ENCODE measurements at regions not wholly inside any gene's neighbourhood (a gene's known extent, or its start where the extent isn't known, plus 50 kb on each side); places are given as distances from the start of the nearest gene placed in this dataset.

DNA sequence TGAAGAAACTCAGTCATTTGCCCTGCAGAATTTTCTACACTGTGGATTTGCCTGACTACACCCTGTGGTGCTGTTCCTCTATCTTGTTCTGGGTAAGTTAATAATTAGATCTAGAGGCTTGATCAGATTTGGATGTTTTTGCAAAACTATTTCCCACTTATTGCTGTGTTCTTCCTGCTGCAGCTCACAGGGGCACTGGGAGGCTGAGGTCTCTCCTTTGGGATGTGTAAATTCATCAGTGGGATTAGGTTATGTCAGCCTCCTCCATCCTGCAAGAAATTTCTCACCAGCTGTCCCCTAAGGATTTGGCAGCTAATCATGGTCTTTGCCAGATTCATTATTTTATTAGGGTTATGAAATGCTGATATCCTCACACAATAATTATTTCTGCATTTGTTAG is 148.1 kb upstream of the ZNF32 start:
- no peak for DNase-seq

DNA sequence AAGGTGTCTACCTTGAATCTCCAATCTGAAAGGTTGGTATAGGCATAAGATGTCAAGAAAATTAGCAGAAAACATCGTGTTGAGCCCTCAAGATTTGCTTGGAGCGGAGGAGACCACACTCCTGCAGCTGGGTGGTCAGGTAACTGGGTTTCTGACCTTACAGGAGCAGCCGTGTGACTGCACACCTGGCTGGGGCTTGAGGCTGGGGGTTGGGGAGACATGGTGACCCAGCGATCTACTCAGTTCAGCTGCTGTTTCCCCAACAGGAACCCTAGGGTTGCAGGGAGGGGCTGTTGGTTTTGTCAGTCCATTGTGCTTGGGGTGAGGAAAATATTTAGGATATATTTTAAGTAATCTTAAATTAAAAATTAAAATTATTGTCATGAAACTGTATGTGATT is 147.0 kb upstream of the ZNF32 start:
- no peak for DNase-seq

DNA sequence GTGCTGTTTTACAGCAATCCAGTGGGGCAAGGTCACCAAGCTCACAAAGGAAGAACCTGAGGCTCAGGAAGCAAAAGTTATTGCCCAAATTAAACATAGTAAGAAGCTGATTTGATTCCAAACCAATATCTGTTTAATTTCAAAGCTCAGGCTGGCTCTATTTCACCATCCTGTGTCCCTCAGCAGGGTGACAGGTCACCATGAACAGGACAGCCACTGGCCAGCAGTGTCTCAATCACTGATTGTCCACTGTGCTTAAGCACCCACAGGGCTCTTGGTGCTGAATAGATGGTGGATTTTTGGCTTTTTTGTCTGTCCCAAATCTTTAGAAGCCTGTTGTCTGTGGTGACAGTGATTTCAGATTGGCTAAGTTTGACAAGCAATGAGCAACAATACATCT is 146.4 kb upstream of the ZNF32 start:
- no peak for DNase-seq

DNA sequence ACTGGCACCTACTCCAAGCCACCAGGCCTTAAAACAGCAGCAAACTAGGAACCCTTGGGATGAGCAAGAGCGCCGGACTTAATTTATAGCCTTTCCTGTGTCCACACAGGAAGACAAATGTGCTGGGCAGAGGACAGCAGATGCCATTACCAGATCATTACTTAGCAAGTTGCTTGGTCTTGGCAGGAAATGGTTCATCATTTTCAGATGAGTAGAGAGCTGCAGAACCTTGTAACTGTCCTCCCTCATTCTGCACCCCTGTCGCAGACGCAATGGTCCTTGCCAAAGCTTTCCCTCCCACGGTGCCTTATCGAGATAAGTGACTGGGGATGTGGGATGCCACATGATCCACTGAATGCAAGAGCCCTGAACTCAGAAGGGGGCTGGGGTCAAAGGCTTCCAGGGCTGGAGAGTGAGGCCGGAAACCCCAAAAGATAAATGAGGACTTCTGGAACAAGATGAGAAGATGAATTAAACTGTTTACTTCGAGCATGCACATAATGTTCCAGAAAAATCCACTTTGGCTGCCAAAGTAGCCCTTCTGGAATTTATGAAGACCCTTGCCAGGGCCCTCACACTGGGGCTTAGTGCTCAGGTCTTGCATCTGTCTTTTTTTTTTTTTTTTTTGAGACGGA is 145.6 kb upstream of the ZNF32 start:
- DNase-seq: no peak

DNA sequence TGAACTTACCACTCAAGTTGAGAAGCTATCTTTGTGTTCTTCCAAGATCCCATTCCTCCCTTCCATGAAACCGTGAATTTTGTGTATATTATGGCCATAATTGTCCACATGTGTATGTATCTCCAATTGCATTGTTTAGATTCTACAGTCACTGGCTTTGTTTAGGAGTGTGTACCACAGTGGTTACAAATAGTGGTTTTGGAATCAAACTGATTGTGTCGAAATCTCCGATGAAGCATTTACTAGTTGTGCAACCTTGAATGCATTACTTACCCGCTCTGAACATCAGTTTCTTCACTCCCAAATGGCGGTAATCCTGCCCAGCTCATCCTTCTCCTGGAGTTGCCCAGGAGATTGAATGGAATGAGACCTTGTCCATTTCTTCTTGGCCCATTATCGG is 145.0 kb upstream of the ZNF32 start:
- no peak for DNase-seq

DNA sequence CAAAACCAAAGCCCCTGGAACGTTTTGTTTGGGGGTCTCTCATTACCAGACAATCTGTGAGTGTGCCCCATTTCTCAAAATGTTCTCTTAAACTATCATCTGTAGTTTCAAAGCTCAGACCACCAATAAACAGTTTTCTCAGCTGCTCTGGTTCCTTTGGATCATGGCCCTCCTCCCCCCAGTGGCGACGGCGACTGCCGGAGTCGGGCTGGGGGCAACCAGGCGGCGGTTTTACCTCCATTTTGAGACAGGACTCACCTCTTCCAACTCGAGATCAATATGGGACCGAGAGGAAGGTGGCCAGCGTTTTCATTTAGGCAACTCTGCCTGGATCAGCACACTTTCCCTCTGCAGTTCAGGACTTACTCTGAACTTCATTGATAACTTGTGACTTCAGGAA is 141.5 kb upstream of the ZNF32 start:
- no peak for DNase-seq

DNA sequence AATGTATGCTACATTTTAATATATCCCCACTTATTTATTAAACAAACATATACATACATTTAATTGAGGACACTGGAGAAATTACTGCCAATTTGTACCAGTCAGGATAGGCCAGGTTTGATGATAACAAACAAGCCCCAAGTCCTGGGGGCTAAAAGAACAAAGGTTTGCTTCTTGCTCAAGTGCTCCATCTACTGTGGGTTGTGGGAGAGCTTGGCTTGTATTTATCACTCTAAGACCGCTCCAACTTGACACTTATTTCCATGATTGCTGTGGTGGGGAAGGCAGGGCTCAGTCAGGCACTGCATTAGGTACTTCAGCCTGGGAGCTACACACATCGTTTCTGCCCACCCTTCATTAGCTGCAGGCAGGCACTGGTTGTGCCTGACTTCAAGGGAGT is 136.6 kb upstream of the ZNF32 start:
- DNase-seq: no peak

DNA sequence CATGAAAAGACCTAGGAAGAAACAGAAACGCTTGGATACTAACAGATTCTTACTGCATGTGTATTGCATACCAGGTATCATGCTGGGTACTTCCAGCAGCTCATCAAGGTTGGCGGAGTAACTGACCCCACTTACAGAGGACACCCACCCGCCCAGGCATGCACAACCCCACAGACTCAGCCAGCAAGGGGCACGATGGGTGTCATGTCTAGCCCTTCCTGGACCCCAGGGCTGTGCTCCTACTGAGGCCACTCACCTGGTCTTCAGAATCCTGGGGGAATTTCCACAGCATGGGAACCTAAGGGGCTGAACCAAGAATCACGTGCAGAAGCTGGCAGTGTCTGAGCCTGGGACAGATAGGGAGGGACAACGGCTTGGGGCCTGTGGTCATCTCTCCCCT is 134.1 kb upstream of the ZNF32 start:
- no peak for DNase-seq

DNA sequence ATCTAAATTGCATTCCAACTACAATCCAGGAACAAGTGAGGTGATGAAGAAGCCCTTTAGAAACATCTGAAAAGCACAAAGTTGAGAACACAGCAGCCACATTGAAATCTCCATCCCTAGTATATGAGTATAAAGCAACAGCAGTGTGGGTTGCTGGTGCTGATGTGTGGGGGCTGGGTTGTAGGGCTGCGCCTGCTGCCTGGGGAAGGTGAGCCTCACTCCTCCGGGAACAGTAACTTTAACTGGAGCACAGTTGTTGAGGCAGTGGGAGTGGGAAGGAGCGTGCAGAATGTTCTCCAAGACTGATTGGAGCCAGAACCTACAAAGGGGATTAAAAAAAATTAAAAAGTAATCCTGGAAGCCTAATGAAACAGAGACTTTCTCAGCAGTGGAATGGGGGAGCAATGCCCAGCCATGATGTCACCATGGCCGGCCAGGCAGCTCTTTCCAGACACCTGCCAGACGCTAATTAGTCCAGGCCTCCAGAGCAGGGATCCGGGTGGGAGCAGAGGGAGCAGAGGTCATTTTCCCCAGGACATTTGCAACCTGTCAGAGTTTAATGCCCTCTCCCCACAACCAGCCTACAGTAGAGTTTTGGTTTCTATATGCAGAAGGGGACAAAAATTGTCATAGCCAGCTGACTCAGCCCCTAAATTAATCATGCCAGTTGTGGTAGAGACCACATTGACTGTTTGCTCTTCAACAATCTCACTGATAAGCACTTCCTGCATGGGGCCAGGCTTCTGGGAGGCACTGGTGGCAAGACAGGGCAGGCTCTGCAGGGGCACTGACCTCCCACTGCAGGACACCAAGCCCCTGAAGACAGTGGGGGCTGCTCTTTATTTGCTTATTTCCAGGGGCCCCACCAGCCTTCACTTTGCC is 133.0 kb upstream of the ZNF32 start:
- DNase-seq: no peak

DNA sequence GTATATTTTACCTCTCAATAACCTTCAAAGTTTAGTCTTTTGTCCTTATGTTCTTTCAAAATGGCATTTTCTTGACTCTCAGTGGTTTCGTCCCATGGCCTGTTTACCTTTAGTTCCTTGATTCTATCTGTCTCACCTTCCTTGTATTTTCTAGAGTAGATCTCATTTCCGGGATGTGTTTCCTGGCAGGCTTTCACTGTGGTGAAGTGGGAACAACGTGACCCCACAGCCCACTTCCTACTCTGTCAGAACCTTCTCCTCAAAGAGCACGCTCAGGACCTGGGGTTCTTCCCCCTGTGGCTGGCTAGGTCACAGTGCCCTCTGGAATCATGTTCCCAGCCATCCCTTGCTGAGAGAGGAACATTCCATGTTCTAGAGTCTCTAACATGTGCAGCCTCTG is 129.9 kb upstream of the ZNF32 start:
- DNase-seq: no peak

DNA sequence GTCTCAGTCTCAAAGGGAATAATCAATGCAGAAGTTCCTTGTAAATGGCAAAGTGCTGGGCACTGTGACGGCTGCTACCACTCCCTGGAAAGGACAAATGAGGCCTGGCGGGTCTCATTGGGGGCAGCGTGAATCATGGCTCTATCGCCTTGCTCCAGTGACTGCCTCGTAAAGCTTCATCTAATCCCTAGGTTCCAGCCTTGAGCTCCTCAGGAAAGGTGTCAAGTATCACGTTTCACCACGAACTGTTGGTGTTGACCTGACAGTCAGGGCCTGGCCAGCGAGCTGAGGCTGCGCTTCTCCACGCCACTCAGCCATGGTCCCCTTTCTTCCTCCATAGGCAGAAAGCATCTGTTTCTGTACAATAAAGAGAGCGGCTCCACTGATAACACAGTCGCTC is 126.7 kb upstream of the ZNF32 start:
- no peak for DNase-seq

DNA sequence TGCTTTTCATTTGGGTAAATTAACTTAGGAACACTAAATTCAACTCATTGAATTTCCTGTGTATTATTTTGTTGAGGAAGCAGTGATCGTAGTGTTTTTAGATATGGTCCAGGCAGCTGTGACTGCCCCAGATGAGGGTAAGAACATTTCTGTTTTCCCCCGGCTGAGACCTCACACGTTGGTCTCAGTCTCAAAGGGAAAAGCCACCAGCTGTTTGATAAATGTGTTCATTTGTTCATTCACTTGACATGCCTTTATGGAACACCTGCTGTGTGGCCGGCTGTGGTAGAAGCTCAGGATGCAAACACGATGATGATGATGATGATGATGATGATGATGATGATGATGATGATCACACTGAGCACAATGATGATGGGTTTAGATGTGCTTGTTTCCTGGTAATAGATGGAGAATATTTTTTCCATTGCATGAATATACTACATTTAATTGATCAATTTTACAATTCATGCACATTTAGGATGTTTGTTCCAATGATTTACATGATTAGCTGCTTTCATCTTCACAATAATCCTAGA is 125.6 kb upstream of the ZNF32 start:
- DNase-seq: no peak

DNA sequence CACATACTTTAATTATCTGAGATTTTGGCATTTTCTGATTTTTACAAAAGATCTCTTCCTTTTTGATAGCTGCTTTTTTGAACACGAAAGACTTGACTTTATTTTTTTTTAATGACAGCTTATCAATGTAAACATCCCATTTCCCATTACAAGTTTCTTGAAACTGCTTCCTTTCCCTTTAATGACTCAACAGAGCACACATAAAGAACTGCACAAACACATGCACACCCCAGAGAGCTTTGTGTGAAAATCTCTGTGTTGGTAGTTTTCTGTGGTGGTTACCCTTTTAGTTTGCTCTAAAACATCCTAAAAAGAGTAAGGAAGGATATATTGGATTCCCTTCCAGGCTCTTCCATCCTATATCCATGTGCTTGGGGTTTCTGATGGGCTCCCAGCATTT is 125.1 kb upstream of the ZNF32 start:
- no peak for DNase-seq

DNA sequence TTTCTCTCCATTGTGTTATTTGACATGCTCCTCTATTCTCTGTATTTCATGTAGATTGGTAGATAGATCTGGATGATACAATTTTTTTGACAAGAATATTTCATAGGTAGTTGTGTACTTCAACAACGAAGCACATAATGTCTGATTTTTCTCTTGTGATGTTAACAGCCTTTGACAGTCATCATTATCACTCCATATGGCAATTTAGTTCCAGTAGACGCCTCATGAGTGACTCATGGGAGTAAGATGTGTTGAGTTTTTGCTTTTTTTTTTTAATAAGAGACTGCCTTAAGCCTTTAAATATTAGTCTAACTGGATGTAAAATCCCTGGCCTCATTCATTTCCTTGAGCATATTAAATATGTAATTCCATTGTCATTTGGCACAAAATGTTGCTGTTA is 123.5 kb upstream of the ZNF32 start:
- no peak for DNase-seq

DNA sequence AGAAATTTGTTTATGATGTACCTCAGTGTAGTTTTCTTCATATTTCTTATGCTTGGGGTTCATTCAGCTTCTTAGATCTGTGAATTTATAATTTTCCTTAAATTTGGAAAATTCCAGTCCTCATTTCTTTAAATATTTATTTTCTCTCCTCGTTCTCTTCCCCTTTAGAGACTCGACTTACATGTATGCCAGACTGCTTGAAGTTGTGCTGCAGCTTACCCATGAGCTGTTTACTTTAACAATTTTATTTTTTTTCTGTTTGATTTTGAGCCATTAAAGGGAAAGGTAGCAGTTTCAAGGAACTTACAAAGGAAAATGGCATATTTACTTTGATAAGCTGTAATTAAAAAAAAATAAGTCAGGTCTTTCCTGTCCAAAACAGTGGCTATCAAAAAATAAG is 123.0 kb upstream of the ZNF32 start:
- DNase-seq: no peak

DNA sequence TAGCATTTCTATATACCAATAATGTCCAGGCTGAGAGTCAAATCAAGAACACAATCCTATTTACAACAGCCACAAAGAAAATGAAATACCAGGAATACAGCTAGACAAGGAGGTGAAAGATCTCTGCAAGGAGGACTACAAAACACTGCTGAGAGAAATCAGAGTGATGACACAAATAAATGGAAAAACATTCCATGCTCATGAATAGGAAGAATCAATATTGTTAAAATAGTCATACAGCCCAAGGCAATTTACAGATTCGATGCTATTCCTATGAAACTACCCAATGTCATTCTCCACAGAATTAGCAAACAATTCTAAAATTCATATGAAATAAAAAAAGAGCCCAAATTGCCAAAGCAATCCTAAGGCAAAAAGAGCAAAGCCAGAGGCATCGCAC is 116.8 kb upstream of the ZNF32 start:
- no peak for DNase-seq

DNA sequence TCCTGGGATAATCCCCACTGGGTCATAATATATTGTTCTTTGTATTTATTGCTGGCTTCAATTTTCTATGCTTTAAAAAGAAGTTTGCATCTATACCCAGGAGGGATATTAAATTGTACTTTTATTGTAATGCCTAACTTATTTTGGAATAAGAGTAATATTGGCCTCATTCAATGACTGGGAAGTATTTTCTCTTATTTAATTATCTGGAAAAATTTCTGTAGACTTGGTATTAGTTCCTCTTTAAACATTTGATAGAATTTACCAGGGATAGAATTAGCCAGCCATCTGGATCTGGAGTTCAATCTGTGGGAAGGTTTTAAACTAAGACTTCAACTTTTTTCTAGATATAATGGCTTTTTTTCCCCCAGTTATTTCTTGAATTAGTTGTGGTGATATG is 115.2 kb upstream of the ZNF32 start:
- no peak for DNase-seq

DNA sequence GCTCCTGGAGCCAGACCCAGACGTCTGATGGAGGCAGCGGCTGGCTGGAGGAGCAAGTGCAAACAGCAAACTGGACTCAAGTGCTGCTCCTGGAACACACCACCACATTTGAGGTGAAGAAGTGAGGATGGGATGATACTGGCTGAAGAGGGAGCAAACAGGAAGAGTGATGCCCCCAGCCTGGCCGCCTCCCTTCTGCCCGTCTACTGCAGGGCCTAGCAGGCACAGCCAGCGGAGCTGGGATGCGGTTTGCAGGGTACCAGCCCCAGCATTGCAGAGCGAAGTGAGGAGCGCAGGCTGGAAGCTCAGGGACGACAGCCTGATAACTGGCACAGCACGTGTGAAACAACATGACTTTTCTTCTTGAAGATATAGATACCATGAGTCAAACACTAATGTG is 111.8 kb upstream of the ZNF32 start:
- no peak for DNase-seq

DNA sequence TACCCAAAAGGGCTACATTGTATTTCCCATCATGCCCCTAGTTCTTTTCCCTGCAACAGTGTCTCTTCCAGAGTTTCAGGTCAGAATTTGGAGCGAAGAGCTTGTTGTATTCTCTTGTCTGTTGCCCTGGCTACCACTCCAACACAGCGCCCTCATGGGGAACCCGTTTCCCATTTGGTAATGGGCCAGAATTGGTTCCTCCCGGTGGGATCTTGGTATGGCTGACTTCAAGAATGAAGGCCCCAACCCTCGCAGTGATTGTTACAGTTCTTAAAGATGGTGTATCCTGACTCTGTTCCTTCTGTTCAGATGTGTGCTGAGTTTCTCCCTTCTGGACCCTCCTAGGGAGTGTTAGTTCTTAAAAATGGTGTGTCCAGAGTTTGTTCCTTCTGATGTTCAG is 110.5 kb upstream of the ZNF32 start:
- no peak for DNase-seq

DNA sequence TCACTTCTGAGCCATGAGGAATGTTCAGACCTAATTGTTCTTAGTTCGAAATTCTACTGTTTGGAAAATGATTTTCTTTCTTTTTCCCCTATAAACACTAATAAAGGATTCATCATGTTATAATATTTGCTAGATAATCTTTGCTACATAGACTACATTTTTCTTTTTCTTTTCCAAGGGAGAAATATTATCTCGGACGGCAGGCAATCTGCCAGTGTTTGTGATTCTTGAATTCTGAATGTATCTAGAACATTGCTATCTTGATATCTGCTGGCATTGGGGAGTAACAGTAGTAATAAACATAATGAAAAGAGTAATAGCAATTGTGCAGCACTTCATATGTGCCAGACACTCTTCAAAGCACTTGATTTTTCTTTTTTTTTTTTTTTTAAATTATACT is 107.7 kb upstream of the ZNF32 start:
- no peak for DNase-seq

DNA sequence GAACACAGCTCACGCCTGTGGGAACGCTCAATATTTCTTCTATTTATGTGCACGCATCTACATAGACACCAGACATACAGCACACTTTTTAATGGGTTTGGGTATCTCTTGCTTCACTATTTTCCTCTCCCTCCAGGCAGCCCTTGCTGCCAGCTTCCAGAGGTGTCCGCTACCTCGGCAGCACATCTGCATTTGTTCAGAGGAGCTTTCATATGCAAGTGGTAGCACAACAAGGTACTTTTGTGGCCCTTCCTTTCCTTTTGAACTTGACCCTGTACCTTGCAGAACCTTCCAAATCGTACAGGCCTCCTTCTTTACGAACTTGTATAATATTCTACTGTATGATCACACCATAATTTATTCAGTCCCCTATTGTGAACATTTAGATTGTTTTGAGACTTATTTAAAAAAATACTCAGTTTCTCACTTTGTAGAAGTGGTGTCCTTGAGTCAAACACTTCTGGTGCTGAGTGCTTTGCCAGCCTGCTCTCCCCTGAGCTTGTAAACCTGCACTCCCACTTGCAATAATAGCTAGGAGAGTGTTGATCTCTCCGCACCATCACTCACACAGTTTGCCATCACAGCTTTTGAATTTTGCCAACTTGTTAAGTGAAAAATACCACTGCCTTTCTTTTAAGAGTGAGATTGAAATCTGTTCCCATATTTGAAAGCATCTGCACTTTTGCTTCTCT is 106.0 kb upstream of the ZNF32 start:
- no peak for DNase-seq

DNA sequence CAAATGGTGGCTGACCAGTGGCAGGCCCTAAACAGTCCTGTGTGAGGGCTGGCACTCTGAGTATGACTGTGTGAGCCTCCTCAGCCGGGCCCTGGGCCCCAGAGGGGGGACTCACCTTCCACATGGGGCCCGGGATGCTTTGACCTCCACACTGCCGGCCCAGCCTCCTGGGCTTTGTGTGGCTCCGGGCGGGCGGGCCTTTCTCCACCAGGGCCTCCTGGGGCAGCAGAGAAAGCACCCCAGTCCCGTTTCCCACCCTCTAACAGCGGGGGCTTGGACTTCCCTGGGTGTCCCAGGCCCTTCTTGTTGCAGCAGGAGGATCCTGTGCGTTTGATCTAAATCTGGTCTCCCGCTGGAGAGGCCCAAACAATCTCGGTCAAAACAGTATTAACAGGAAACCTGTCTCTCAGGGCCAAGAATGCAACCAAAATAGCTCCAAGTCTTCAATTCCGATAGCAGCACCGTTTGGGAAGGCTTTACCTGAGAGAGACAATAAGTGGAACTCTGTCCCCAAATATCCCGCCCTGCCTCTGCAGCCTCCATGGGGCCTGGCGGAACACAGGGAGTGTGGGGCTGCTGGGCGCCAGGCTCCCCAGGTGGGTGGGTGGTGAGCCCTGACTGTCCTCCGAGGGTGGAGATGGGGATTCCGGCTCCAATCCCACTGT is 104.8 kb upstream of the ZNF32 start:
- DNase-seq: no peak

DNA sequence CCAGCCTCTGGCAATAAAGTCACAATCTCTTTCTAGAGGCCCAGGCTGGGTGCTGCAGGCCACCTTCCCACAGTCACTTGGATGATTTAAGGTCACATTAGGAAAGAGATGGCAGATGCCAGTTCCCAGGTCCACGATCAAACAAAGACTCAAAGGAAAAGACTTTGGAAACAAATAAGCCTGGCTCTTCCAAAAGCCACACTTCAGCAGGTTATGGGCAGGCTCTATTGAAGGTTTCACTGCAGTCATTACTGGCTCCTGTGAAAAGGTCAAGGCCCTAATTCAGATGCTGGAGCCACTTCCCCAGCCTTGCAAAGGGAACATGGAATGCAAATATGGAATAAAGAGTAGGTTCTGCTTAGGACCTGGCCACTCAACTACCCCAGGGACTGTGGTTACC is 104.0 kb upstream of the ZNF32 start:
- no peak for DNase-seq
